Right lobe of liver (tissue), 4 donors: ENCODE measurements at regions not wholly inside any gene's neighbourhood (a gene's known extent, or its start where the extent isn't known, plus 50 kb on each side); places are given as distances from the start of the nearest gene placed in this dataset.

Experiments used
- POLR2A ChIP-seq: fragments of 450-650 bp; IDR thresholded peaks from one replicate; pipeline ENCODE4 v1.6.1; 2017; ENCODE audit warnings: antibody characterized with exemption, mild to moderate bottlenecking
- TF ChIP-seq, protein P1 (sequence below), 4 donors: fragments of 200-600 bp in 3 of 4; fragments of 450-650 bp in 1 of 4; IDR thresholded peaks; one replicate each; pipeline versions ENCODE4 v1.5.1 to v1.8.0; 2016 to 2022; ENCODE audit warnings: antibody characterized with exemption in 4 of 4, mild to moderate bottlenecking in 2 of 4
- donor health status: DM: no; HTN: no; CAD: no.
- donor health status: DM: no; HTN: no; CAD: no.
- donor health status: DM: no; HTN: yes; CAD: no.

DNA sequence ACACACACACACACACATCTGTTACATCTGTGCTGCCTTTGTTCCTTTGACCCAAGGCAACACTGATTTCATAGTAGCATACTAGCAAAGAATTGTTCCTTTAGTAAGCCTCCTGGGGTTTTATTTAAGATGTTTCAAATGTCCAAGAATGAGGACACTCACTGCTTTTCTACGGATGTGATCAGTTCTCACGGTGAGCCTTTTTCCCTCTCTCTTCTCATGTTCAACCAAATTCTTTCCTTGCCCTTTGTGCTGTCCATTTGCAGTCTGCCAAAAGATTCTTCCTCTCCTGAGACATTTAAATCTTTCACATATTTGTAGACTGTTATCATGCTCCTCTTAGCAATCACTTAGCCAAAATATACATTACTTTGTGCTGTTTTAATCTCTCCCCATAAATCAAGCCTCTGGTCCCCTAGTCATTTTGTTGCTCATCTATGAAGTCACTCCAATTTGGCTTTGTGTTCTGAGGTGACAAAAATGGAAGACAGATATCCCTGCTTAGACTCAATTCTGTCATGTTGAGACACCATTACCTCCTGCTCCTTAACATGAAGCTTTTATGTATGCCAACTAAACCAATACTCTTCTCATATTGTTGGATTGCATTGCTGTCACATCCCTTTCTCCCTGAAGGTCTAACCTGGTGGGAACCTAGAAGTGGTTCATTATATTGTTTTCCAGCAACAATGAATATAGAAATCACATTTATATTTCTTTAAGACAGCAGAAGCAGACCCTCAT is 1605.3 kb upstream of the ACVR2A start:
- TF ChIP-seq POLR2A: no peak
- TF ChIP-seq, protein P1, sequence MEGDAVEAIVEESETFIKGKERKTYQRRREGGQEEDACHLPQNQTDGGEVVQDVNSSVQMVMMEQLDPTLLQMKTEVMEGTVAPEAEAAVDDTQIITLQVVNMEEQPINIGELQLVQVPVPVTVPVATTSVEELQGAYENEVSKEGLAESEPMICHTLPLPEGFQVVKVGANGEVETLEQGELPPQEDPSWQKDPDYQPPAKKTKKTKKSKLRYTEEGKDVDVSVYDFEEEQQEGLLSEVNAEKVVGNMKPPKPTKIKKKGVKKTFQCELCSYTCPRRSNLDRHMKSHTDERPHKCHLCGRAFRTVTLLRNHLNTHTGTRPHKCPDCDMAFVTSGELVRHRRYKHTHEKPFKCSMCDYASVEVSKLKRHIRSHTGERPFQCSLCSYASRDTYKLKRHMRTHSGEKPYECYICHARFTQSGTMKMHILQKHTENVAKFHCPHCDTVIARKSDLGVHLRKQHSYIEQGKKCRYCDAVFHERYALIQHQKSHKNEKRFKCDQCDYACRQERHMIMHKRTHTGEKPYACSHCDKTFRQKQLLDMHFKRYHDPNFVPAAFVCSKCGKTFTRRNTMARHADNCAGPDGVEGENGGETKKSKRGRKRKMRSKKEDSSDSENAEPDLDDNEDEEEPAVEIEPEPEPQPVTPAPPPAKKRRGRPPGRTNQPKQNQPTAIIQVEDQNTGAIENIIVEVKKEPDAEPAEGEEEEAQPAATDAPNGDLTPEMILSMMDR (IDR thresholded peaks at IDR 0.05): no peak
